HG03159 (cell line): ENCODE measurements at regions not wholly inside any gene's neighbourhood (a gene's known extent, or its start where the extent isn't known, plus 50 kb on each side); places are given as distances from the start of the nearest gene placed in this dataset.

Source experiments
- ATAC-seq: cut with Tn5 transposase; IDR thresholded peaks from one replicate; pipeline ENCODE4 v1.9.1; 2021; ENCODE audit warnings: mild to moderate bottlenecking, moderate library complexity; ENCODE audit not compliant: unreplicated experiment

- no peak for ATAC-seq
Measured at GRCh38 chr10:128484041-128484440, 357.8 kb upstream of the MKI67 start.

- ATAC-seq, result no peak
Measured at GRCh38 chr10:128485701-128486235, 359.5 kb upstream of the MKI67 start.

- no peak for ATAC-seq
Measured at GRCh38 chr10:128487517-128487916, 361.3 kb upstream of the MKI67 start.

- no peak for ATAC-seq
Measured at GRCh38 chr10:128489324-128490247, 363.4 kb upstream of the MKI67 start.

GRCh38 chr10:128491686-128492085 lies 365.5 kb upstream of the MKI67 start:
- ATAC-seq, result no peak

GRCh38 chr10:128493811-128494210 lies 367.6 kb upstream of the MKI67 start:
- no peak for ATAC-seq

GRCh38 chr10:128494665-128495064 lies 368.4 kb upstream of the MKI67 start:
- ATAC-seq, result no peak

- ATAC-seq, result no peak
Measured at GRCh38 chr10:128497660-128498377, 371.6 kb upstream of the MKI67 start.

GRCh38 chr10:128498378-128498730 lies 372.1 kb upstream of the MKI67 start:
- ATAC-seq, result no peak

GRCh38 chr10:128498746-128499145 lies 372.5 kb upstream of the MKI67 start:
- no peak for ATAC-seq

GRCh38 chr10:128499486-128499885 lies 373.3 kb upstream of the MKI67 start:
- no peak for ATAC-seq

- ATAC-seq, result no peak
Measured at GRCh38 chr10:128499956-128500355, 373.7 kb upstream of the MKI67 start.

GRCh38 chr10:128500642-128501041 lies 374.4 kb upstream of the MKI67 start:
- ATAC-seq, result no peak

GRCh38 chr10:128505346-128505745 lies 379.1 kb upstream of the MKI67 start:
- ATAC-seq, result no peak

- ATAC-seq, result no peak
Measured at GRCh38 chr10:128506423-128506822, 380.2 kb upstream of the MKI67 start.

- ATAC-seq, result no peak
Measured at GRCh38 chr10:128507066-128507465, 380.8 kb upstream of the MKI67 start.

GRCh38 chr10:128511284-128511683 lies 385.1 kb upstream of the MKI67 start:
- no peak for ATAC-seq

GRCh38 chr10:128512767-128513166 lies 386.5 kb upstream of the MKI67 start:
- ATAC-seq, result no peak

- ATAC-seq, result no peak
Measured at GRCh38 chr10:128514536-128514935, 388.3 kb upstream of the MKI67 start.

- no peak for ATAC-seq
Measured at GRCh38 chr10:128516180-128516579, 390.0 kb upstream of the MKI67 start.

GRCh38 chr10:128517167-128517566 lies 390.9 kb upstream of the MKI67 start:
- ATAC-seq, result no peak

- ATAC-seq, result no peak
Measured at GRCh38 chr10:128518000-128518399, 391.8 kb upstream of the MKI67 start.
